Mesenchymal stem cell (in vitro differentiated cells and primary cell): ENCODE measurements at regions not wholly inside any gene's neighbourhood (a gene's known extent, or its start where the extent isn't known, plus 50 kb on each side); places are given as distances from the start of the nearest gene placed in this dataset.

Source experiments
- DNase-seq: peaks from one replicate; pipeline ENCODE4 v3.0.0-alpha.2; 2013
- H2AFZ ChIP-seq: one replicate; pipeline ENCODE4 v1.6.1; 2013; ENCODE audit warnings: low read depth, mild to moderate bottlenecking, control low read depth, inconsistent platforms, low read length, moderate library complexity
- H2AK5ac ChIP-seq: 2 replicates; pipeline ENCODE4 v1.6.1; 2013; ENCODE audit warnings: low read length, moderate library complexity, mild to moderate bottlenecking, inconsistent platforms; ENCODE audit not compliant: severe bottlenecking
- H2BK120ac ChIP-seq: one replicate; pipeline ENCODE4 v1.6.1; 2013; ENCODE audit warnings: low read depth, mild to moderate bottlenecking, inconsistent platforms, low read length, moderate library complexity
- H2BK12ac ChIP-seq, 2 experiments: one replicate each; pipeline ENCODE4 v1.6.1; 2013; ENCODE audit warnings: inconsistent platforms in 2 of 2, low read length in 2 of 2, mild to moderate bottlenecking in 2 of 2, moderate library complexity in 2 of 2, control low read depth in 1 of 2
- H2BK15ac ChIP-seq: one replicate; pipeline ENCODE4 v1.6.1; 2013; ENCODE audit warnings: mild to moderate bottlenecking, low read depth, inconsistent platforms; ENCODE audit not compliant: poor library complexity, severe bottlenecking
- H2BK5ac ChIP-seq: 2 replicates; pipeline ENCODE4 v1.6.1; 2013; ENCODE audit warnings: low read depth, mild to moderate bottlenecking, low read length, control low read depth, inconsistent platforms; ENCODE audit not compliant: poor library complexity, severe bottlenecking
- H3K14ac ChIP-seq, 2 experiments: one replicate each; pipeline ENCODE4 v1.6.1; 2013; ENCODE audit warnings: inconsistent platforms in 2 of 2, low read length in 2 of 2, control low read depth in 1 of 2, mild to moderate bottlenecking in 1 of 2, moderate library complexity in 1 of 2
- H3K18ac ChIP-seq, 2 experiments: one replicate each; pipeline ENCODE4 v1.6.1; 2013; ENCODE audit warnings: inconsistent platforms in 2 of 2, low read length in 2 of 2, control low read depth in 1 of 2, low read depth in 1 of 2, mild to moderate bottlenecking in 1 of 2
- H3K23ac ChIP-seq, 2 experiments: one replicate each; pipeline ENCODE4 v1.6.1; 2013; ENCODE audit warnings: inconsistent platforms in 2 of 2, low read length in 2 of 2, mild to moderate bottlenecking in 2 of 2, moderate library complexity in 2 of 2, control low read depth in 1 of 2
- H3K27ac ChIP-seq: 2 replicates; pipeline ENCODE4 v1.5.1; 2013; ENCODE audit warnings: mild to moderate bottlenecking, moderate library complexity, low read length, control low read depth, inconsistent platforms; ENCODE audit not compliant: poor library complexity, severe bottlenecking
- H3K27me3 ChIP-seq, 2 experiments: 2 replicates each; pipeline versions ENCODE4 v1.6.1 to v1.7.0; 2013; ENCODE audit warnings: low read length in 2 of 2, mild to moderate bottlenecking in 2 of 2, moderate library complexity in 2 of 2, control low read depth in 1 of 2, inconsistent platforms in 1 of 2; ENCODE audit not compliant: control insufficient read depth in 1 of 2, insufficient read depth in 1 of 2
- H3K36me3 ChIP-seq, 2 experiments: 2 replicates each; pipeline versions ENCODE4 v1.6.1 to v1.7.0; 2013; ENCODE audit warnings: low read length in 2 of 2, control low read depth in 1 of 2, inconsistent platforms in 1 of 2, low read depth in 1 of 2, mild to moderate bottlenecking in 1 of 2; ENCODE audit not compliant: insufficient read depth in 2 of 2, control insufficient read depth in 1 of 2
- H3K4ac ChIP-seq, 2 experiments: one replicate each; pipeline ENCODE4 v1.6.1; 2013; ENCODE audit warnings: inconsistent platforms in 2 of 2, low read length in 2 of 2, mild to moderate bottlenecking in 2 of 2, moderate library complexity in 2 of 2, control low read depth in 1 of 2, low read depth in 1 of 2
- H3K4me1 ChIP-seq: 2 replicates; pipeline ENCODE4 v1.6.1; 2013; ENCODE audit warnings: low read depth, low read length, control low read depth; ENCODE audit not compliant: control insufficient read depth, insufficient read depth
- H3K4me2 ChIP-seq: 2 replicates; pipeline ENCODE4 v1.6.1; 2013; ENCODE audit warnings: low read length, mild to moderate bottlenecking, inconsistent platforms; ENCODE audit not compliant: poor library complexity, severe bottlenecking
- H3K4me3 ChIP-seq, 2 experiments: 2 replicates each; pipeline versions ENCODE4 v1.5.1 to v1.7.0; 2013; ENCODE audit warnings: low read length in 2 of 2, mild to moderate bottlenecking in 2 of 2, control low read depth in 1 of 2, low read depth in 1 of 2; ENCODE audit not compliant: insufficient read depth in 1 of 2
- H3K79me1 ChIP-seq: replicated peaks from 2 replicates; pipeline ENCODE4 v1.6.1; 2013; ENCODE audit warnings: mild to moderate bottlenecking, control low read depth, low read length, inconsistent platforms; ENCODE audit not compliant: poor library complexity, severe bottlenecking
- H3K9ac ChIP-seq: 2 replicates; pipeline ENCODE4 v1.7.0; 2013; ENCODE audit warnings: mild to moderate bottlenecking, low read length, moderate library complexity
- H3K9me3 ChIP-seq: 2 replicates; pipeline ENCODE4 v1.7.0; 2013; ENCODE audit warnings: mild to moderate bottlenecking, low read length; ENCODE audit not compliant: control insufficient read depth
- H4K8ac ChIP-seq: one replicate; pipeline ENCODE4 v1.6.1; 2013; ENCODE audit warnings: inconsistent platforms, mild to moderate bottlenecking, low read length, moderate library complexity
- H4K91ac ChIP-seq: one replicate; pipeline ENCODE4 v1.6.1; 2013; ENCODE audit warnings: mild to moderate bottlenecking, low read length, inconsistent platforms
- WGBS: methylation state at CpG from one replicate; pipeline ENCODE4 v1.1.7; 2013; ENCODE audit warnings: mixed read lengths; 5-methylcytosine and 5-hydroxymethylcytosine counted together

DNA sequence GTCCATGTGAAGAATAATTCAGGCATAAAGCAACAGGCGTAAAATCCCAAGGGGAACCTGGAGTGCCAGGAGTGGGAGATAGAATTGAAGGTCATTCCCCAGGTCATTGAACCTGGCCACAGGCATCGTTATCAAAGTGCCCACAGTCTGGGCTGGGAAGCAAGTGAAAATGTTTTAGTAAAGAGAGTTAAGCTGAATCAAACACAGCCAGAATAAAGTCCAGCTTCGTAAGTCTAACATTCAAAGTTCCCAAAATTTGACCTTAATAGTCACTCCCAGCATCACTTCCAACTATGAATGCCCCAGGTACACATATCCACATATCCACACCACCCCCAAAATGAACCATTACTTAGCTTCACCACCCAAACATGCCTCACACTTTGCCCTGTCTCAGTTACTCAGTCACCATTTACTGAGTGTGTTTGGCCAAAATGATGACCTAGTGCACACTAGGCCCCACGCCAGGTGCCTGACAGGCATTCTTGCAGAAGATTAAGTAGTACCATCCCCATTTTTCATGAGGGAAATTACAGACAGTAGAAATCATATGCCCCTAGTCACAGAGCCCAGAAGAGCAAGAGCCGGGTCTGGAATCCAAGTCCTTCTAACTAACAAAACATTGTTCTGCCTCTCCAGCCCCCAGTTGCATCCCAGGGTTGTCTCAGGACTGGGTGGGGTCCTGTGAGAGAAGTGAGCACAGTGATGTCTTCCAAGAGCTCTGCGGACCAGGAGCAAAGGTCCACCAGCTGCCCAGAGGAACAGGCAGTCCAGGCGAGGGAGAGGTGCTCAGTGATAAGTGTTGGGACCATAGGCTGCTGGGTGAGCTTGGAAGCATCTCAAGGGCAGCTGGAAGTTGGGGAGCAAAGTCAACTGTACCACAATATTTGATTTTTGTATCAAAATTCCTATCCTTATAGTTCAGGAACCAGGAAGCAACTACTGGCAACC, 65.2 kb upstream of the MYCN start:
- no peak overlapping the region for H2BK120ac ChIP-seq
- peak overlapping the region in 1 of 2 experiments; percentile 57 for H3K14ac ChIP-seq
- no peak overlapping the region for H2BK5ac ChIP-seq
- no peaks in the 10 kb centered on the region for H3K79me1 ChIP-seq
- H3K9me3 ChIP-seq: peaks cover 8% of the 10 kb centered on the region
- no peak overlapping the region for H3K23ac ChIP-seq
- no peaks in the 10 kb centered on the region for H3K27me3 ChIP-seq
- WGBS: 82% methylated on average over 5 of the region's 7 CpGs
- no peak overlapping the region for H2BK12ac ChIP-seq
- no peak overlapping the region for H3K27ac ChIP-seq
- no peak overlapping the region for H2AK5ac ChIP-seq
- no peak for DNase-seq
- no peak overlapping the region for H3K9ac ChIP-seq
- H4K8ac ChIP-seq: no peak overlapping the region
- no peaks in the 10 kb centered on the region for H3K36me3 ChIP-seq
- no peak overlapping the region for H2BK15ac ChIP-seq
- H3K4me2 ChIP-seq: no peak overlapping the region
- no peak overlapping the region for H4K91ac ChIP-seq
- H3K4ac ChIP-seq: no peak overlapping the region
- H2AFZ ChIP-seq: no peak overlapping the region
- H3K18ac ChIP-seq: no peak overlapping the region
- no peaks in the 10 kb centered on the region for H3K4me1 ChIP-seq
- no peak overlapping the region for H3K4me3 ChIP-seq

DNA sequence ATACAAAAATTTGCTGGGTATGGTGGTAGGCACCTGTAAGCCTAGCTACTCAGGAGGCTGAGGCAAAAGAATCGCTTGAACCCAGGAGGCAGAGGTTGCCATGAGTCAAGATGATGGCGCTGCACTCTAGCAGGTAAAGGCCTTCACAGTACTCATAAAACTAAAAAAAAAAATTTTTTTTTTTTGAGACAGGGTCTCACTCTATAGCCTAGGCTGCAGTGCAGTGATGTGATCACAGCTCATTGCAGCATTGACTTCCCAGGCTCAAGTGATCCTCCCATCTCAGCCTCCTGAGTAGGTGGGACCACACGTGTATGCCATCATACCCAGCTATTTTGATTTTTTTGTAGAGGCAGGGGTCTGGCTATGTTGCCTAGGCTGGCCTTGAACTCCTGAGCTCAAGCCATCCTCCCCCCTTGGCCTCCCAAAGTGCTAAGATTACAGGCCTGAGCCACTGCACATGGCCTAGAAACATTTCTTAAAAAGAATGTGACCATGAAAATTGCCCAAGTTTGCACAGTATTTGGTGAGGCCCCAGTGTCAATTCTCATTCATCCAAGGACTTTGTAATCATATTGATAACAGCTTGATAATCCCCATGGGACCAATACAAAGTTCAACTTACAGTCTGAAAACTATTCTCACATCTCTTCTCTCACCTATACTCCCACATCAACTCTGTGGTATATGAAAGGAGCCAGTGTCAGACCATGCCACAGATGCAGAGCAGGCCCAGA, 64.2 kb upstream of the MYCN start:
- Histone ChIP-seq H3K27me3 (no peaks in the 10 kb centered on the region), H3K4ac (no peak overlapping the region), H2BK5ac (no peak overlapping the region)

DNA sequence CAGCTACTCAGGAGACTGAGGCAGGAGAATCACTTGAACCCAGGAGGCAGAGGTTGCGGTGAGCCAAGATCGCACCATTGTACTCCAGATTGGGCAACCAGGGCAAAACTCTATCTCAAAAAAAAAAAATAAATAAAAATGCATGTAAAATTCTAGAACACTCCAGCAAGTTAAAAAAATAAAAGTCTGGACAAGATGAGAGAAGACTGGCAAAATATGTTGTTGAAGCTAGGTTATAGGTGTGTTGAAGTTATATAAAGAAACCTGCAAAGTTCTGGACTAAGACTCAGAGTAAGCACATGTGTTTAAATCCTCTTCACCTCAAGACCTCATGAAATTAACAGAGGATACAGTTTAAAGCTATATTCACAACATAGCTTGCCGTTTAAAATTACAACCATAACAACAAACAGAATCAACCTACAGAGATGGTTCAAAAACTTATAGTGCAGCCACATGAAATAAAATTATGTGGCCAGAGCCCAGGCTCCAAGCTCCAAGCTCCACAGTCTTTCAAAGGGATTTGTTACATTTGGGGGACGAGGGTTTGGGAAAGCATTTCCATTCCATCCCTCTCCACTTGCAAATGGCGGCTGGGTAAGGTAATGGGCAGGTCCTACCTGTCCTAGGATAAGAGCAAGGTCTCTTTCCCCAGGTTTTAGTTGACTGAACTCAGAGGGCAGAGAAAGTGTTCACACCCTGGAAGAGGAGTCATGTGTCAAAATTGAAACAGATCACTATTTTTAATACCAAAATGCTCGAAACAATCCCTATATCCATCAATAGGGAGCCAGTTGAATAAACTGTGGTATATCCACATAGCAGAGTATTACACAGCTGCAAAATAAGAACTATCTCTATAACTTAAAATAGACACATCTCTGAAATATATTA, 59.9 kb upstream of the MYCN start:
- H3K79me1 ChIP-seq: no peaks in the 10 kb centered on the region
- 100% methylated on average over 3 of the region's 6 CpGs for WGBS
- H3K23ac ChIP-seq: no peak overlapping the region
- no peak overlapping the region for H2AK5ac ChIP-seq
- H2BK15ac ChIP-seq: no peak overlapping the region
- no peak for DNase-seq
- H4K91ac ChIP-seq: no peak overlapping the region
- no peak overlapping the region for H3K27ac ChIP-seq
- H4K8ac ChIP-seq: no peak overlapping the region
- no peak overlapping the region for H3K4me3 ChIP-seq
- H3K9ac ChIP-seq: no peak overlapping the region
- no peaks in the 10 kb centered on the region for H3K36me3 ChIP-seq
- no peak overlapping the region for H3K4ac ChIP-seq
- H2BK5ac ChIP-seq: no peak overlapping the region
- H3K9me3 ChIP-seq: peaks cover 8% of the 10 kb centered on the region
- H2BK120ac ChIP-seq: no peak overlapping the region
- no peak overlapping the region for H3K4me2 ChIP-seq
- no peak overlapping the region for H2BK12ac ChIP-seq
- H2AFZ ChIP-seq: no peak overlapping the region
- H3K27me3 ChIP-seq: no peaks in the 10 kb centered on the region
- no peaks in the 10 kb centered on the region for H3K4me1 ChIP-seq
- no peak overlapping the region for H3K18ac ChIP-seq
- H3K14ac ChIP-seq: no peak overlapping the region

More for the DNA sequence above, 64.2 kb upstream of the MYCN start:
- no peak for DNase-seq
- Histone ChIP-seq H3K9ac (no peak overlapping the region), H4K8ac (no peak overlapping the region), H3K14ac (no peak overlapping the region), H3K36me3 (no peaks in the 10 kb centered on the region), H3K4me1 (no peaks in the 10 kb centered on the region), H3K4me2 (no peak overlapping the region), H3K23ac (no peak overlapping the region), H3K4me3 (no peak overlapping the region), H2BK120ac (no peak overlapping the region), H4K91ac (no peak overlapping the region), H2AK5ac (no peak overlapping the region), H3K27ac (no peak overlapping the region), H2BK12ac (no peak overlapping the region), H2AFZ (no peak overlapping the region), H3K18ac (no peak overlapping the region), H3K79me1 (no peaks in the 10 kb centered on the region), H3K9me3 (peaks cover 8% of the 10 kb centered on the region), H2BK15ac (no peak overlapping the region)
- 94% methylated on average over 2 of the region's 3 CpGs for WGBS
